Neural cell (in vitro differentiated cells): ENCODE measurements at regions not wholly inside any gene's neighbourhood (a gene's known extent, or its start where the extent isn't known, plus 50 kb on each side); places are given as distances from the start of the nearest gene placed in this dataset.

Experiments used
- H2AFZ ChIP-seq: fragments of 200-600, 300-800 bp; sonication (generic), shearing (Covaris generic); 2 replicates; pipeline ENCODE4 v1.6.0; 2014; ENCODE audit warnings: low read depth, mild to moderate bottlenecking, antibody characterized with exemption, low read length, moderate library complexity
- H3F3A ChIP-seq: fragments of 200-600 bp; shearing (Covaris generic); 2 replicates; pipeline ENCODE4 v1.6.1; 2016; ENCODE audit warnings: mild to moderate bottlenecking, moderate library complexity, mixed read lengths, antibody characterized with exemption, low read length; ENCODE audit not compliant: insufficient read depth, poor library complexity, severe bottlenecking
- H3K27ac ChIP-seq: fragments of 200-600, 300-800 bp; sonication (generic), shearing (Covaris generic); 2 replicates; pipeline ENCODE4 v1.5.1; 2014; ENCODE audit warnings: mild to moderate bottlenecking, low read length, moderate library complexity
- H3K27me3 ChIP-seq: fragments of 300-800, 200-600 bp; sonication (generic), shearing (Covaris generic); 2 replicates; pipeline ENCODE4 v1.6.0; 2014; ENCODE audit warnings: mild to moderate bottlenecking, low read depth, low read length, moderate library complexity; ENCODE audit not compliant: insufficient read depth
- H3K36me3 ChIP-seq: fragments of 300-800, 200-600 bp; sonication (generic), shearing (Covaris generic); 2 replicates; pipeline ENCODE4 v1.5.1; 2014; ENCODE audit warnings: mild to moderate bottlenecking, antibody characterized with exemption, low read length, moderate library complexity; ENCODE audit not compliant: insufficient read depth
- H3K4me2 ChIP-seq: fragments of 300-800, 200-600 bp; sonication (generic), shearing (Covaris generic); 2 replicates; pipeline ENCODE4 v1.6.0; 2014; ENCODE audit warnings: mild to moderate bottlenecking, low read length
- H3K4me3 ChIP-seq: fragments of 300-800, 200-600 bp; sonication (generic), shearing (Covaris generic); 2 replicates; pipeline ENCODE4 v1.5.1; 2014; ENCODE audit warnings: mild to moderate bottlenecking, low read length, moderate library complexity
- H3K79me2 ChIP-seq: fragments of 200-600 bp; shearing (Covaris generic); replicated peaks from 2 replicates; pipeline ENCODE4 v1.6.0; 2014; ENCODE audit warnings: mild to moderate bottlenecking, low read length, moderate library complexity; ENCODE audit not compliant: insufficient read depth
- H3K9ac ChIP-seq: fragments of 300-800, 200-600 bp; sonication (generic), shearing (Covaris generic); 2 replicates; pipeline ENCODE4 v1.6.1; 2016; ENCODE audit warnings: mild to moderate bottlenecking, low read length, mixed read lengths
- H3K9me2 ChIP-seq: fragments of 200-600 bp; shearing (Covaris generic); 2 replicates; pipeline ENCODE4 v1.6.1; 2016; ENCODE audit warnings: mild to moderate bottlenecking, low read length, mixed read lengths; ENCODE audit not compliant: insufficient read depth
- H3K9me3 ChIP-seq: fragments of 200-600, 300-800 bp; sonication (generic), shearing (Covaris generic); 2 replicates; pipeline ENCODE4 v1.6.1; 2016; ENCODE audit warnings: mild to moderate bottlenecking, mixed run types, low read length, moderate library complexity, mixed read lengths
- H4K20me1 ChIP-seq: fragments of 200-600 bp; shearing (Covaris generic); 2 replicates; pipeline ENCODE4 v1.6.1; 2016; ENCODE audit warnings: mild to moderate bottlenecking, mixed run types; ENCODE audit not compliant: insufficient read depth
- CTCF ChIP-seq: fragments of 450-650 bp; IDR thresholded peaks from 2 replicates; pipeline ENCODE4 v1.5.1; 2014; ENCODE audit warnings: antibody characterized with exemption, mild to moderate bottlenecking, moderate library complexity; ENCODE audit not compliant: poor library complexity, severe bottlenecking
- EP300 ChIP-seq: fragments of 450-650 bp; conservative IDR thresholded peaks from 2 replicates; pipeline ENCODE4 v1.6.1; 2014; ENCODE audit warnings: antibody characterized with exemption, mild to moderate bottlenecking, moderate library complexity; ENCODE audit not compliant: poor library complexity, severe bottlenecking
- EZH2 ChIP-seq: fragments of 200-600, 300-800 bp; shearing (Covaris generic), sonication (generic); IDR thresholded peaks from 2 replicates; pipeline ENCODE4 v1.6.1; 2014; ENCODE audit warnings: antibody characterized with exemption, low read length, borderline replicate concordance, mild to moderate bottlenecking; ENCODE audit not compliant: insufficient read depth, poor library complexity, severe bottlenecking
- MXI1 ChIP-seq: fragments of 450-650 bp; conservative IDR thresholded peaks from 2 replicates; pipeline ENCODE4 v1.6.1; 2014; ENCODE audit warnings: antibody characterized with exemption, mild to moderate bottlenecking; ENCODE audit not compliant: poor library complexity, severe bottlenecking
- POLR2AphosphoS5 ChIP-seq: IDR thresholded peaks from 2 replicates; pipeline ENCODE4 v1.6.1; 2012
- RAD21 ChIP-seq: fragments of 450-650 bp; conservative IDR thresholded peaks from 2 replicates; pipeline ENCODE4 v1.6.1; 2014; ENCODE audit warnings: antibody characterized with exemption, mild to moderate bottlenecking, moderate library complexity
- REST ChIP-seq: IDR thresholded peaks from 2 replicates; pipeline ENCODE4 v1.6.1; 2012; ENCODE audit warnings: borderline replicate concordance
- SMC3 ChIP-seq: fragments of 450-650 bp; conservative IDR thresholded peaks from 2 replicates; pipeline ENCODE4 v1.6.1; 2014; ENCODE audit warnings: antibody characterized with exemption, mild to moderate bottlenecking, moderate library complexity; ENCODE audit not compliant: poor library complexity
- TAF1 ChIP-seq: IDR thresholded peaks from 2 replicates; pipeline ENCODE4 v1.6.1; 2012; ENCODE audit warnings: low read depth

- H3K4me2 ChIP-seq: no peak overlapping the region
- no peak overlapping the region for H3K4me3 ChIP-seq
- H3K27me3 ChIP-seq: no peaks in the 10 kb centered on the region
- no peaks in the 10 kb centered on the region for H3K9me3 ChIP-seq
- no peaks in the 10 kb centered on the region for H3K9me2 ChIP-seq
- H3F3A ChIP-seq: no peaks in the 10 kb centered on the region
- no peaks in the 10 kb centered on the region for H3K36me3 ChIP-seq
- H3K9ac ChIP-seq: no peak overlapping the region
- peak; percentile 45 for TF ChIP-seq CTCF
- no peak for TF ChIP-seq MXI1
- TF ChIP-seq EP300: no peak
- TF ChIP-seq POLR2AphosphoS5: no peak
- TF ChIP-seq EZH2: no peak
- TF ChIP-seq RAD21: peak; percentile 23
- no peak for TF ChIP-seq TAF1
- TF ChIP-seq SMC3: peak; percentile 14
- no peaks in the 10 kb centered on the region for H3K79me2 ChIP-seq
- no peak overlapping the region for H3K27ac ChIP-seq
- H4K20me1 ChIP-seq: no peaks in the 10 kb centered on the region
- no peak overlapping the region for H2AFZ ChIP-seq
Observed at GRCh38 chr10:84715911-84716310, 387.5 kb downstream of the CCSER2 start.

GRCh38 chr10:84718877-84719616 lies 390.7 kb downstream of the CCSER2 start:
- Histone ChIP-seq H3K9ac (no peak overlapping the region), H3K27ac (no peak overlapping the region), H3K27me3 (no peaks in the 10 kb centered on the region), H3K9me2 (no peaks in the 10 kb centered on the region), H3K4me3 (no peak overlapping the region), H3K9me3 (no peaks in the 10 kb centered on the region), H3K36me3 (no peaks in the 10 kb centered on the region), H4K20me1 (no peaks in the 10 kb centered on the region), H2AFZ (no peak overlapping the region), H3K79me2 (no peaks in the 10 kb centered on the region), H3K4me2 (no peak overlapping the region), H3F3A (no peaks in the 10 kb centered on the region)
- TF ChIP-seq CTCF (no peak), REST (no peak), EZH2 (no peak), EP300 (no peak), POLR2AphosphoS5 (no peak), RAD21 (no peak), MXI1 (no peak), TAF1 (no peak), SMC3 (no peak)
